Gastrocnemius medialis (tissue), 4 donors: ENCODE measurements at regions not wholly inside any gene's neighbourhood (a gene's known extent, or its start where the extent isn't known, plus 50 kb on each side); places are given as distances from the start of the nearest gene placed in this dataset.

Experiments
- POLR2A ChIP-seq, 2 donors: fragments of 450-650 bp; IDR thresholded peaks; one replicate each; pipeline ENCODE4 v1.6.1; 2017; ENCODE audit warnings: antibody characterized with exemption in 2 of 2, mild to moderate bottlenecking in 2 of 2, moderate library complexity in 2 of 2
- TF ChIP-seq, protein P1 (sequence below), 5 experiments: fragments of 450-650 bp in 3 of 5; fragments of 200-600 bp in 2 of 5; sonication (generic) in 2 of 5; IDR thresholded peaks in 4 of 5; conservative IDR thresholded peaks in 1 of 5; 1 replicate in 4 of 5; 2 replicates in 1 of 5; pipeline ENCODE4 v1.5.1; 2016 to 2019; ENCODE audit warnings: antibody characterized with exemption in 5 of 5, mild to moderate bottlenecking in 3 of 5, moderate library complexity in 3 of 5

DNA sequence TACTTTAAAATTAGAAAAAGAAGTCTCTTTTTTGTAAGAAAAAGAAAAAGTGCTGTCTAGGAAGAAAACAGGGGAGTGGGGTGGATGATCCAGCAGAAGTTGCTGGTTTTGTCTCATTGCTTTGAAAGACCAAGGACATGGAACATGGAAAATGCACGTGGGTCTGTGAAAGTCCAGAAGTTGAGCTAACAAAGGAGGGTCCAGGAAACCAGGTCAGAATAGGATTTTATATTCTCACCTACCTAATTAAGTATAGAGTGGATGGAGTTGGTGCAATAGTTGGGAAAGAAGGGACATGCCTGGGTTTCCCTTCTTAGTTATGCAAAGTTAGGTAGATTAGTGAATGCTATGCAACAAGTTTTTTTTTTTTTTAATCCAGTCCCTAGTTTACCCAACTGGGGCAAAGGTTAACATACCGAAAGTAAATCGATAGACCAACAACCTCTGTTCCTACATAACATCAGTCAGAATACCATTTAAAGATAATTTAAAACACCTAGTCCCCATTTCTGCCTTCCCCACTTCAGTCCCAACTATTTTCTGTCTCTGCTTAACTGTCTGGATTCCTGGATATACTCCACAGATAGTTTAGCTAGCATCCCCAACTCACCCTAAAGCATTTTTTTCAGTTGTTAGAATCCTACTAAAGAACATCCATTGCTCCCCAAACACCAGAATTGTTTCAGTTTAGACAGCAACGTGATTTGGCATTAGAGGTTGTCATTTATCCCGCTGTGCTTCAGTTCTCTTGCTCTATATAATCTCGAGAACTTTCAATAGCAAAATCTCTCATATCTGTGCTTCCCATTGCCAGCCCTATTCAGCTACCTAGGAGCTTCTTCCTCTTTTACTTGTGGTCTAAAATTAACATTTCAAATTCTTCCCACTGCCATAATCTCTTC lies 105.7 kb upstream of the PLPPR5 start:
- no peak for TF ChIP-seq POLR2A (IDR thresholded peaks at IDR 0.05)
- TF ChIP-seq, protein P1, sequence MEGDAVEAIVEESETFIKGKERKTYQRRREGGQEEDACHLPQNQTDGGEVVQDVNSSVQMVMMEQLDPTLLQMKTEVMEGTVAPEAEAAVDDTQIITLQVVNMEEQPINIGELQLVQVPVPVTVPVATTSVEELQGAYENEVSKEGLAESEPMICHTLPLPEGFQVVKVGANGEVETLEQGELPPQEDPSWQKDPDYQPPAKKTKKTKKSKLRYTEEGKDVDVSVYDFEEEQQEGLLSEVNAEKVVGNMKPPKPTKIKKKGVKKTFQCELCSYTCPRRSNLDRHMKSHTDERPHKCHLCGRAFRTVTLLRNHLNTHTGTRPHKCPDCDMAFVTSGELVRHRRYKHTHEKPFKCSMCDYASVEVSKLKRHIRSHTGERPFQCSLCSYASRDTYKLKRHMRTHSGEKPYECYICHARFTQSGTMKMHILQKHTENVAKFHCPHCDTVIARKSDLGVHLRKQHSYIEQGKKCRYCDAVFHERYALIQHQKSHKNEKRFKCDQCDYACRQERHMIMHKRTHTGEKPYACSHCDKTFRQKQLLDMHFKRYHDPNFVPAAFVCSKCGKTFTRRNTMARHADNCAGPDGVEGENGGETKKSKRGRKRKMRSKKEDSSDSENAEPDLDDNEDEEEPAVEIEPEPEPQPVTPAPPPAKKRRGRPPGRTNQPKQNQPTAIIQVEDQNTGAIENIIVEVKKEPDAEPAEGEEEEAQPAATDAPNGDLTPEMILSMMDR (IDR thresholded peaks at IDR 0.05 in 4 of 5, conservative IDR thresholded peaks at IDR 0.05 in 1 of 5) = no peak
